Tibial nerve (tissue), 3 donors: ENCODE measurements at regions not wholly inside any gene's neighbourhood (a gene's known extent, or its start where the extent isn't known, plus 50 kb on each side); places are given as distances from the start of the nearest gene placed in this dataset.

Experiments used
- EP300 ChIP-seq, 2 donors: sonication (generic); formaldehyde crosslinking; IDR thresholded peaks; one replicate each; pipeline ENCODE4 v1.6.1; 2017; ENCODE audit warnings: antibody characterized with exemption in 2 of 2, mild to moderate bottlenecking in 1 of 2
- POLR2A ChIP-seq, 2 donors: fragments of 450-650 bp; IDR thresholded peaks; one replicate each; pipeline ENCODE4 v1.6.1; 2017; ENCODE audit warnings: antibody characterized with exemption in 2 of 2, mild to moderate bottlenecking in 2 of 2, moderate library complexity in 2 of 2

DNA sequence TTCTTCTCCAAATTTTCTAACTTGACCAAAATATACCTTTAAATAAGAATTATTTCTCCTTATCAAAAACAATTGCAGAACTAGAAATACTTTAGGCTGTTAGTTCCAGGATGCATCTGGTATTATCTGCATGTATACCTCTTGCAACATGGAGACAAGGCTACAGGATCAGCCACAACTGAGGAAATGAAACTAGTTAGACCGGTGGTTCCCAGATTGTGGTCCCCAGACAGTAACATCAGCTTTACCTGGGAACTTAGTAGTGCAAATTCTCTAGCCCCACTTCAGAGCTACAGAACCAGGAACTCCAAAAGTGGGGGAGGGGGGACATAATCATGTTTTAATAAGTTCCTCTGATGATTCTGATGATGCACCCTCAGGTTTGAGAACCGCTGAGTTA is 61.6 kb upstream of the C9orf72 start:
- TF ChIP-seq EP300 (IDR thresholded peaks at IDR 0.05) (peak in 1 of 2 donors; percentile 15), POLR2A (IDR thresholded peaks at IDR 0.05) (no peak)
